ENCODE measurements at regions not wholly inside any gene's neighbourhood (a gene's known extent, or its start where the extent isn't known, plus 50 kb on each side); places are given as distances from the start of the nearest gene placed in this dataset.

- TF ChIP-seq CTCF (IDR thresholded peaks at IDR 0.05), result no peak
- TF ChIP-seq POLR2AphosphoS5 (IDR thresholded peaks at IDR 0.05), result no peak
Measured at GRCh38 chr5:167755420-167755819, 536.0 kb upstream of the WWC1 start.

All from transverse colon (tissue), 4 donors.